PC-9 (cell line): ENCODE measurements at regions not wholly inside any gene's neighbourhood (a gene's known extent, or its start where the extent isn't known, plus 50 kb on each side); places are given as distances from the start of the nearest gene placed in this dataset.

ENCODE experiments used
- EZH2 ChIP-seq: fragments of 200-600 bp; sonication (generic); IDR thresholded peaks from 2 replicates; pipeline ENCODE4 v1.8.0; 2017; ENCODE audit warnings: antibody characterized with exemption, low read depth
- TF ChIP-seq, protein P1 (sequence below): fragments of 200-600 bp; sonication (generic); conservative IDR thresholded peaks from 2 replicates; pipeline ENCODE4 v1.6.1; 2017; ENCODE audit warnings: mixed run types, antibody characterized with exemption, mild to moderate bottlenecking, moderate library complexity

DNA sequence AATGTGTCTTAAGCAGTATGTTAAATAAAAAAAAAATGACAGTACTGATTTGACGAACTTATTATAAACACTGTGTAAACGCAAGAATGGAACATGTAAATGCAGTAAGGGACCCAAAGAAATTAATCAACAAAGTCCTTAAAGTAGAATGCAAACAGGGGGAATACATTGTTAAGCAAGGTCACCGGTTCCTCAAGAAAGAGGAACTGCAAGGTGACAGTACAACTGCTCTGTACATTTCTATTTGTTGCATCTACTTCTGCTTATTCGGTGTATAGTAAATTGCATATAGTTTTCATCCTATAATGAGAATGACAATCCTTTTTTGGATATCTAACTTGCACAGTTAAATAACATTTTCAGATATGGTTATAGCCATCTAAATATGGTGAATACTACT is 387.0 kb upstream of the SEMA3D start:
- TF ChIP-seq, protein P1, sequence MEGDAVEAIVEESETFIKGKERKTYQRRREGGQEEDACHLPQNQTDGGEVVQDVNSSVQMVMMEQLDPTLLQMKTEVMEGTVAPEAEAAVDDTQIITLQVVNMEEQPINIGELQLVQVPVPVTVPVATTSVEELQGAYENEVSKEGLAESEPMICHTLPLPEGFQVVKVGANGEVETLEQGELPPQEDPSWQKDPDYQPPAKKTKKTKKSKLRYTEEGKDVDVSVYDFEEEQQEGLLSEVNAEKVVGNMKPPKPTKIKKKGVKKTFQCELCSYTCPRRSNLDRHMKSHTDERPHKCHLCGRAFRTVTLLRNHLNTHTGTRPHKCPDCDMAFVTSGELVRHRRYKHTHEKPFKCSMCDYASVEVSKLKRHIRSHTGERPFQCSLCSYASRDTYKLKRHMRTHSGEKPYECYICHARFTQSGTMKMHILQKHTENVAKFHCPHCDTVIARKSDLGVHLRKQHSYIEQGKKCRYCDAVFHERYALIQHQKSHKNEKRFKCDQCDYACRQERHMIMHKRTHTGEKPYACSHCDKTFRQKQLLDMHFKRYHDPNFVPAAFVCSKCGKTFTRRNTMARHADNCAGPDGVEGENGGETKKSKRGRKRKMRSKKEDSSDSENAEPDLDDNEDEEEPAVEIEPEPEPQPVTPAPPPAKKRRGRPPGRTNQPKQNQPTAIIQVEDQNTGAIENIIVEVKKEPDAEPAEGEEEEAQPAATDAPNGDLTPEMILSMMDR, result no peak
- TF ChIP-seq EZH2, result no peak
